ENCODE measurements at regions not wholly inside any gene's neighbourhood (a gene's known extent, or its start where the extent isn't known, plus 50 kb on each side); places are given as distances from the start of the nearest gene placed in this dataset.

GRCh38 chr2:164439885-164440284, 181.4 kb downstream of the GRB14 start:
- Histone ChIP-seq H3K27ac (no peak overlapping the region), H3K36me3 (no peaks in the 10 kb centered on the region), H3K4me3 (no peak overlapping the region), H3K4me1 (no peaks in the 10 kb centered on the region), H3K27me3 (no peaks in the 10 kb centered on the region), H3K9me3 (no peaks in the 10 kb centered on the region)
- DNase-seq (ENCODE audit: extremely low spot score in 2 of 2), result no peak
- TF ChIP-seq POLR2A (IDR thresholded peaks at IDR 0.05), result no peak
- no peak for TF ChIP-seq POLR2AphosphoS5 (IDR thresholded peaks at IDR 0.05; ENCODE audit: insufficient read depth in 1 of 2, low read depth in 1 of 2)
- TF ChIP-seq, protein P1, sequence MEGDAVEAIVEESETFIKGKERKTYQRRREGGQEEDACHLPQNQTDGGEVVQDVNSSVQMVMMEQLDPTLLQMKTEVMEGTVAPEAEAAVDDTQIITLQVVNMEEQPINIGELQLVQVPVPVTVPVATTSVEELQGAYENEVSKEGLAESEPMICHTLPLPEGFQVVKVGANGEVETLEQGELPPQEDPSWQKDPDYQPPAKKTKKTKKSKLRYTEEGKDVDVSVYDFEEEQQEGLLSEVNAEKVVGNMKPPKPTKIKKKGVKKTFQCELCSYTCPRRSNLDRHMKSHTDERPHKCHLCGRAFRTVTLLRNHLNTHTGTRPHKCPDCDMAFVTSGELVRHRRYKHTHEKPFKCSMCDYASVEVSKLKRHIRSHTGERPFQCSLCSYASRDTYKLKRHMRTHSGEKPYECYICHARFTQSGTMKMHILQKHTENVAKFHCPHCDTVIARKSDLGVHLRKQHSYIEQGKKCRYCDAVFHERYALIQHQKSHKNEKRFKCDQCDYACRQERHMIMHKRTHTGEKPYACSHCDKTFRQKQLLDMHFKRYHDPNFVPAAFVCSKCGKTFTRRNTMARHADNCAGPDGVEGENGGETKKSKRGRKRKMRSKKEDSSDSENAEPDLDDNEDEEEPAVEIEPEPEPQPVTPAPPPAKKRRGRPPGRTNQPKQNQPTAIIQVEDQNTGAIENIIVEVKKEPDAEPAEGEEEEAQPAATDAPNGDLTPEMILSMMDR (IDR thresholded peaks at IDR 0.05), result no peak
- intact Hi-C loops (cut with DNase I), result no loop called here

GRCh38 chr2:164439235-164439634, 182.0 kb downstream of the GRB14 start:
- Histone ChIP-seq H3K4me1 (no peaks in the 10 kb centered on the region), H3K27me3 (no peaks in the 10 kb centered on the region), H3K4me3 (no peak overlapping the region), H3K36me3 (no peaks in the 10 kb centered on the region), H3K27ac (no peak overlapping the region), H3K9me3 (no peaks in the 10 kb centered on the region)
- TF ChIP-seq, protein P1 (IDR thresholded peaks at IDR 0.05), result no peak
- TF ChIP-seq POLR2AphosphoS5 (IDR thresholded peaks at IDR 0.05; ENCODE audit: insufficient read depth in 1 of 2, low read depth in 1 of 2) (no peak), POLR2A (IDR thresholded peaks at IDR 0.05) (no peak)
- DNase-seq (ENCODE audit: extremely low spot score in 2 of 2), result no peak
- intact Hi-C loops (cut with DNase I), result no loop called here

- Histone ChIP-seq H3K36me3 (no peaks in the 10 kb centered on the region), H3K4me3 (no peak overlapping the region), H3K4me1 (no peaks in the 10 kb centered on the region), H3K9me3 (no peaks in the 10 kb centered on the region), H3K27me3 (no peaks in the 10 kb centered on the region), H3K27ac (no peak overlapping the region)
- TF ChIP-seq POLR2AphosphoS5 (IDR thresholded peaks at IDR 0.05; ENCODE audit: insufficient read depth in 1 of 2, low read depth in 1 of 2) (no peak), POLR2A (IDR thresholded peaks at IDR 0.05) (no peak)
- TF ChIP-seq, protein P1 (IDR thresholded peaks at IDR 0.05), result no peak
- intact Hi-C loops (cut with DNase I), result no loop called here
- no peak for DNase-seq (ENCODE audit: extremely low spot score in 2 of 2)
Observed at GRCh38 chr2:164438490-164439205, 182.6 kb downstream of the GRB14 start.

DNA sequence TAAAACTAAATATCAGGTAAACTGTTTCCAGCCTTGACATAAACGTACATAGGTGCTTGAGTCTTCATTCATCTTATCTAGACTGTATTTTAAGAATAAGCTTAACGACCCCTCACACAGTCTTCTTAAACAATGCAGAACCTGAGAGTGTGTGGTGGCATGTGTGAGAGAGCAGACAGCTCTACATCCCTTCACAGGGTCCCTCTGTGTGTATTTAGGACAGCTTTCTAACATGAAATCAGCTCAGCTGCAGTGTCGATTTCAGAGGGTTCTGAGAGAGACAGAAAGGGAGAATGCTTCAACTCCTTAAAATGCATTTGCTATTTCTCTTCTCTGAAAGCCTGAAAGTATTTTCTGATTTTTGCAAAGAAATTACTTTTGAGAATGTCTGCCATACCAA, 185.2 kb downstream of the GRB14 start:
- TF ChIP-seq, protein P1 (IDR thresholded peaks at IDR 0.05), result no peak
- TF ChIP-seq POLR2AphosphoS5 (IDR thresholded peaks at IDR 0.05; ENCODE audit: insufficient read depth in 1 of 2, low read depth in 1 of 2), result no peak
- no peak for TF ChIP-seq POLR2A (IDR thresholded peaks at IDR 0.05)
- intact Hi-C loops (cut with DNase I), result no loop called here

GRCh38 chr2:164430166-164430783, 191.0 kb downstream of the GRB14 start:
- Histone ChIP-seq H3K27ac (no peak overlapping the region), H3K4me1 (no peaks in the 10 kb centered on the region), H3K4me3 (no peak overlapping the region), H3K9me3 (no peaks in the 10 kb centered on the region), H3K36me3 (no peaks in the 10 kb centered on the region), H3K27me3 (no peaks in the 10 kb centered on the region)
- intact Hi-C loops (cut with DNase I), result no loop called here
- no peak for DNase-seq (ENCODE audit: extremely low spot score in 2 of 2)
- no peak for TF ChIP-seq POLR2AphosphoS5 (IDR thresholded peaks at IDR 0.05; ENCODE audit: insufficient read depth in 1 of 2, low read depth in 1 of 2)
- TF ChIP-seq, protein P1 (IDR thresholded peaks at IDR 0.05), result peak in 2 of 3 experiments; percentile 16 to 32

More for the DNA sequence above, 185.2 kb downstream of the GRB14 start:
- H3K36me3 ChIP-seq, result no peaks in the 10 kb centered on the region
- H3K27me3 ChIP-seq, result no peaks in the 10 kb centered on the region
- H3K9me3 ChIP-seq, result no peaks in the 10 kb centered on the region
- DNase-seq (ENCODE audit: extremely low spot score in 2 of 2), result no peak
- H3K27ac ChIP-seq, result no peak overlapping the region
- no peak overlapping the region for H3K4me3 ChIP-seq
- no peaks in the 10 kb centered on the region for H3K4me1 ChIP-seq

Measured in vagina (tissue), 2 donors.